Activated CD8-positive, alpha-beta memory T cell treated with anti-CD3 and anti-CD28 coated beads, Interleukin-2, amount 10 ng/mL, durations not matched to agents 7 days and 5 days (primary cell): ENCODE measurements at regions not wholly inside any gene's neighbourhood (a gene's known extent, or its start where the extent isn't known, plus 50 kb on each side); places are given as distances from the start of the nearest gene placed in this dataset.
"Not testable (repeated sequence)": the region's sequence is repeated elsewhere in the genome, so short reads cannot be mapped to it uniquely, and the experiment has no call there.

Experiments
- ATAC-seq: fragments of 150-1000 bp; cut with Tn5 transposase; one replicate; pipeline ENCODE4 v1.10.0; 2021; ENCODE audit warnings: moderate library complexity
- CTCF ChIA-PET: fragments of 350-600 bp; sonication (Branson Sonifier 250); formaldehyde crosslinking; loops from one replicate; lab custom pipeline; 2021; ENCODE audit warnings: antibody characterized with exemption; lab: Charles Lee
- DNase-seq: peaks from one replicate; pipeline ENCODE4 v3.0.0-alpha.2; 2020
- H3K27ac Mint-ChIP-seq: one replicate; pipeline ENCODE4 v1.8.0; 2021; ENCODE audit warnings: mild to moderate bottlenecking, mixed read lengths
- H3K27me3 Mint-ChIP-seq: one replicate; pipeline ENCODE4 v1.8.0; 2021; ENCODE audit warnings: mixed read lengths
- H3K36me3 Mint-ChIP-seq: one replicate; pipeline ENCODE4 v1.8.0; 2021; ENCODE audit warnings: mild to moderate bottlenecking, mixed read lengths
- H3K4me1 Mint-ChIP-seq: one replicate; pipeline ENCODE4 v1.8.0; 2021; ENCODE audit warnings: mixed read lengths
- H3K4me3 Mint-ChIP-seq: one replicate; pipeline ENCODE4 v1.8.0; 2021; ENCODE audit warnings: mild to moderate bottlenecking, moderate library complexity, mixed read lengths
- H3K9me3 Mint-ChIP-seq: one replicate; pipeline ENCODE4 v1.8.0; 2022; ENCODE audit warnings: low read depth, mixed read lengths

DNA sequence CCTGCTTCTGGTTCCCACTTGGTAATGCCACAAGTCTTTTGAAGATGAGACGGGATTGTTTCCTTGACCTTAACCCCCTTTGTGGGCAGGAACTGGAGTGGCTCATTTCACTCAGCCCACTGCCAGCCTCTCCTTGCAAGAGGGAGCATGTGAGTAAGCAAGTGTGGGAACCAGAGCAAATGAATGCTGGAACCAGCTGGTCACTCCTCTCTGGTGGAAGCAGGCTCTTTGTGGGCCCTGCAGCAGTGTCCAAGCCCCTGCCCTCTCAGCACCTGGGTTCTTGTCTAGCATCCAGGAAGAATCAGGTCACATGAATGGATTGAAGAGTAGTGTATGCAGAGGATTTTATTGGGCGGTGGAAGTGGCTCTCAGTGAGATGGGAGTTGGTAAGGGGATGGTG is 944.5 kb downstream of the QKI start:
- no peak overlapping the region for H3K4me3 Mint-ChIP-seq
- H3K4me1 Mint-ChIP-seq, result no peaks in the 10 kb centered on the region
- no peaks in the 10 kb centered on the region for H3K36me3 Mint-ChIP-seq
- H3K9me3 Mint-ChIP-seq, result peaks cover 18% of the 10 kb centered on the region
- H3K27me3 Mint-ChIP-seq, result no peaks in the 10 kb centered on the region
- H3K27ac Mint-ChIP-seq, result no peak overlapping the region
- CTCF ChIA-PET, result no interaction called here
- ATAC-seq, result no peak
- DNase-seq, result no peak

DNA sequence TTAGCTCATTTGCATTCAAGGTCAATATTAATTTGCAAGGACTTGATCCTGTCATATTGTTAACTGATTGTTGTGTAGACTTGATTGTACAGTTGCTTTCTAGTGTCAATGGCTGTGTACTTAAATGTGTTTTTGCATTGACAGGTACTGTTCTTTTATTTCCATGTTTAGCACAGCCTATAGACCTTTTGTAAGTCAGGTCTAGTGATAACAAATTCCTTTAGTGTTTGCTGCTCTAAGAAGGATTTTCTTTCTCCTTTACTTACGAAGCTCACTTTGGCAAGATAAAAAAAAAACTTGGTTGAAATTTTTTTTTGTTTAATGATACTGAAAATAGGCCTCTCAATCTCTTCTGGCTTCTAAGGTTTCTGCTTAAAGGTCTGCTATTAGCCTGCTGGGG is 942.3 kb downstream of the QKI start:
- Mint-ChIP-seq H3K9me3 (peaks cover 16% of the 10 kb centered on the region), H3K27ac (no peak overlapping the region)
- CTCF ChIA-PET, result no interaction called here

DNA sequence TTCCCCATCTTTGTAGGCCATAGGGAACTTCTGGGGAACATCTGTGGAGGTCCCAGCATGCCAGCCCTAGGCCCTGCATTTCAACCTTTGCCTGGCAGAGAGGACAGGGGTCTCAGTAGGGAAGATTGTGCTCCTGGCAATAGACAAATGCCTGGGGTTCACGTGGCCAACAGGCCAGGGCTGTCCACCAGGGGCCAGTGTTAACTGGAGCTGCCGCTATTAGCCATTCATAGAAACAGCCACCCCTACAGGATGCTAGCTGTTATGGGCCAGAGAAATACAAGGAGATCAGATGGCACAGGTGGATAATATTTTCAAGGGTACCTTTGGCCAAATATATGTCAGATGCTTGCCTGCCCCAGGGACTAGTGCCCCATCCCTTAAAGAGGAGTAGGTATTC is 932.9 kb downstream of the QKI start:
- ATAC-seq, result no peak
- H3K4me1 Mint-ChIP-seq, result no peaks in the 10 kb centered on the region
- no peaks in the 10 kb centered on the region for H3K36me3 Mint-ChIP-seq
- H3K27ac Mint-ChIP-seq, result no peak overlapping the region
- no peaks in the 10 kb centered on the region for H3K27me3 Mint-ChIP-seq
- CTCF ChIA-PET, result no interaction called here
- H3K4me3 Mint-ChIP-seq, result no peak overlapping the region
- peaks cover 4% of the 10 kb centered on the region for H3K9me3 Mint-ChIP-seq
- DNase-seq, result no peak

More for the DNA sequence above, 942.3 kb downstream of the QKI start:
- H3K36me3 Mint-ChIP-seq, result no peaks in the 10 kb centered on the region
- no peaks in the 10 kb centered on the region for H3K4me1 Mint-ChIP-seq
- no peak overlapping the region for H3K4me3 Mint-ChIP-seq
- ATAC-seq (no peak), DNase-seq (no peak)
- H3K27me3 Mint-ChIP-seq, result no peaks in the 10 kb centered on the region

DNA sequence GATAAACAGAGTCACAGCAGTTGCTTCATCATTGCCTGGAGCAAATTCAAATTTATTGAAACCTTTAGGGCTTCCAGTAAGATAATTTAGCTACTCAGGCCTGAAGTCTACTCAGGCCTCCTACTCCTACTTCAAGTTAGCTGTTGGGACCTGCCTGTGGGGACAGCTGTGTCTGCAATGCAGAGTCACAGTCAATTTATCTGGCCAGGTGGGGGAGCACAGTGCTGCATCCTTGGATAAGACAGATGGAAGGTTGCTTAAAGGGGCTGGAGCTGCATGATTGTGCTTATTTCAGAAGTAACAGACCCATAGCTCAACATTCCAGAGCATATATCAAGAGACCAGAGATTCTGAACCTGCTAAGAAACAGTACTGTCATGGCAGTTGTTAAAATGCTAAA is 932.1 kb downstream of the QKI start:
- no peak overlapping the region for H3K27ac Mint-ChIP-seq
- no peaks in the 10 kb centered on the region for H3K36me3 Mint-ChIP-seq
- H3K4me3 Mint-ChIP-seq, result no peak overlapping the region

DNA sequence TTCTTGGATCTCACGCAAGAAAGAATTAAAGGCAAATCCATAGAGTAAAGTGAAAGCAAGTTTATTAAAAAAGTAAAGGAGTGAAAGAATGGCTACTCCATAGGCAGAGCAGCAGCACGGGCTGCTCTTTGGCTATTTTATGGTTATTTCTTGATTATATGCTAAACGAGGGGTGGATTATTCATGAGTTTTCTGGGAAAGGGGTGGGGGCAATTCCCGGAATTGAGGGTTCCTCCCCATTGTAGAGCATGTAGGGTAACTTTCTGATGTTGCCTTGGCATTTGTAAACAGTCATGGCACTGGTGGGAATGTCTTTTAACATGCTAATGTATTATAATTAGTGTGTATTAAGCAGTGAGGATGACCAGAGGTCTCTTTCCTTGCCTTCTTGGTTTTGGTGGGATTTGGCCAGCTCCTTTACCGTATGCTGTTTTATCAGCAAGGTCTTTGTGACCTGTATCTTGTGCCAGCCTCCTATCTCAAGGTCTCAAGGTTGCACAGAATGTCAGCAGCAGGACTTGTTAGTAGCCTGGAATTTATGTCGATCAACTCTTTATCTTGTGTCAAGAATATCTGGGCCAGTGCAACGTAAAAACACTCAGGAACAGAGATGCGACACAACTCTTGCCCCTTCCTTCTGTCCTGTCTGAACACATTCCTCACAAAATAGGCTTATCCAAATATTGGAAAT is 931.4 kb downstream of the QKI start:
- Mint-ChIP-seq H3K36me3 (no peaks in the 10 kb centered on the region), H3K4me3 (no peak overlapping the region), H3K4me1 (no peaks in the 10 kb centered on the region), H3K27me3 (no peaks in the 10 kb centered on the region), H3K9me3 (peaks cover 4% of the 10 kb centered on the region), H3K27ac (no peak overlapping the region)
- no peak for ATAC-seq
- CTCF ChIA-PET, result no interaction called here
- no peak for DNase-seq

More for the DNA sequence above, 932.1 kb downstream of the QKI start:
- CTCF ChIA-PET, result no interaction called here
- DNase-seq (no peak), ATAC-seq (no peak)
- H3K27me3 Mint-ChIP-seq, result no peaks in the 10 kb centered on the region
- H3K9me3 Mint-ChIP-seq, result peaks cover 4% of the 10 kb centered on the region
- no peaks in the 10 kb centered on the region for H3K4me1 Mint-ChIP-seq

DNA sequence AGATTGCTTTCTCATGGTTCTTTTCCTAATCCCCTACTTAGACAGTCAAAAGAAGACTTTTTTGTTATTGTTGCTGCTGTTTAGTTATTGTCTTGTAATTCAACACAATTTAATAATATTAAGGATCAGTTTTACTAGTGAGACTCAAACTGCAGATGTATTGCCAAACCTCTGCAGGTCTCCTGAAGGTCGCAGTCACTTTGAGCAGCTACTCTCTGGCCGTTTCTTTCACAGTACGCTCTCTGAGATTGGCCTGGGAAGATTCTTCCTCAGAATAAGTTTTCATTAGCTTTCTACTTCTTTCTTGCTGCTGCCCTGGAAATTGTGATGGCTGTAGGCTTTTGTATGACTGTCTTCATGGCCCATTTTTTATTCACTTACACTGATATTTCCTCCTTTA is 930.8 kb downstream of the QKI start:
- Mint-ChIP-seq H3K27me3 (no peaks in the 10 kb centered on the region), H3K9me3 (peaks cover 4% of the 10 kb centered on the region), H3K4me3 (no peak overlapping the region), H3K27ac (no peak overlapping the region), H3K4me1 (no peaks in the 10 kb centered on the region), H3K36me3 (no peaks in the 10 kb centered on the region)
- no peak for DNase-seq
- CTCF ChIA-PET, result no interaction called here
- ATAC-seq, result no peak

DNA sequence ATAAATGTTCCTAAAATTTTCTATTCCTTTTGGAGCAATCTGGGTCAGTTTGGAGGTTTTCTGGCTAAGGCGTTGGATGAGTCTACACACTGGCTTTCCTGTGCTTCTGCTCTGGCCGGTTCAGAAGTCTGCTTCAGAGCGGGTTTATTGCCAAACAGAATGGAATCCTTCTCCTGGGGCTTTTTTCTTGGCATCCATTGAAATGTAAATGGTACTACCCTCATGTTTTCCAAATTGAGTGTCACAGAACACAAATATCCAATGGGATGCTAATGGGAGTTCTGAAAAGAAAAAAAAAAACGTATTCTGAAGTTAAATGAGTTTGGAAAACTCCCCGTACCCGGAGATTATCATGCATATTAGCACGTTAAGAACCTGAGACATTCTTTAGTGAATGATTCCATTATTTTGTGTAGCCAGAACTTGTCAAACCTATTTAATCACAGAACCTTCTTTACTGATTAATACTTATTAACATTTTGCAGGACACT is 930.3 kb downstream of the QKI start:
- Mint-ChIP-seq H3K9me3 (peaks cover 4% of the 10 kb centered on the region), H3K4me1 (no peaks in the 10 kb centered on the region), H3K27ac (no peak overlapping the region), H3K4me3 (no peak overlapping the region), H3K36me3 (no peaks in the 10 kb centered on the region), H3K27me3 (no peaks in the 10 kb centered on the region)
- CTCF ChIA-PET, result no interaction called here
- no peak for ATAC-seq
- no peak for DNase-seq

DNA sequence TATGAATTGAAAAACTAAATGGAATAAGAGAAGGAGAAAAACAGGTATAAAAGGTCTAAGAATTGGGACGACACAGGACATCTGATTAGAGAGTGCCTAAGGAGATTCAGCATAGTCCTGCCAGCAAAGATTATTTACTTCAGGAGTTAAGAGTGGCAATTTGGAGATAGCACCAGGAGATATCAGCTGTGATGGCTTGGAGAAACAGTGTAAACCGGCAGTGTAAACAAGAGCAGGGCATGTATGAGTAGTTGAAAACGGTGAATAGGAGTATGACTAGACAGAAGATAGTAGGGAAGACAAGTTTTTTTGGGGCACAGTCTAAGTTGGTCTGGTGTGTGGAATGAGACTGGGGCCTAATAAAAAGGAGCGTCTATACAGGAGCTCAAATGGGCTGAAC is 924.9 kb downstream of the QKI start:
- H3K9me3 Mint-ChIP-seq, H3K4me3 Mint-ChIP-seq, ATAC-seq, H3K27me3 Mint-ChIP-seq, H3K36me3 Mint-ChIP-seq, CTCF ChIA-PET, DNase-seq, H3K4me1 Mint-ChIP-seq, H3K27ac Mint-ChIP-seq: not testable (repeated sequence)

DNA sequence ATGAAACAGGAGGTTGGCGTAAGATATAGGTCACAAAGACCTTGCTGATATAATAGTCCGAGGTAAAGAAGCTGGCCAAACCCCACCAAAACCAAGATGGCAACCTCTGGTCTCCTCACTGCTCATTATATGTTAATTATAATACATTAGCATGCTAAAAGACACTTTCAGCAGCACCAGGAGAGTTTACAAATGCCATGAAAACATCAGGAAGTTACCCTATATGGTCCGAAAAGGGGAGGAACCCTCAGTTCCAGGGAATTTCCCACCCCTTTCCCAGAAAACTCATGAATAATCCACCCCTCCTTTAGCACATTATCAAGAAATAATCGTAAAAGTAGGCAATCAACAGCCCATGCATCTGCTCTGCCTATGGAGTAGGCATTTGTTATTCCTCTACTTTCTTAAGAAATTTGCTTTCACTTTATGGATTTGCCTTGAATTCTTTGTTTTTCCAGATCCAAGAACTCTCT is 923.4 kb downstream of the QKI start:
- ATAC-seq, result no peak
- H3K4me3 Mint-ChIP-seq, result no peak overlapping the region
- H3K27ac Mint-ChIP-seq, result no peak overlapping the region
- no peaks in the 10 kb centered on the region for H3K4me1 Mint-ChIP-seq
- H3K9me3 Mint-ChIP-seq, result peaks cover 6% of the 10 kb centered on the region
- no peak for DNase-seq
- CTCF ChIA-PET, result no interaction called here
- H3K27me3 Mint-ChIP-seq, result no peaks in the 10 kb centered on the region
- H3K36me3 Mint-ChIP-seq, result no peaks in the 10 kb centered on the region

DNA sequence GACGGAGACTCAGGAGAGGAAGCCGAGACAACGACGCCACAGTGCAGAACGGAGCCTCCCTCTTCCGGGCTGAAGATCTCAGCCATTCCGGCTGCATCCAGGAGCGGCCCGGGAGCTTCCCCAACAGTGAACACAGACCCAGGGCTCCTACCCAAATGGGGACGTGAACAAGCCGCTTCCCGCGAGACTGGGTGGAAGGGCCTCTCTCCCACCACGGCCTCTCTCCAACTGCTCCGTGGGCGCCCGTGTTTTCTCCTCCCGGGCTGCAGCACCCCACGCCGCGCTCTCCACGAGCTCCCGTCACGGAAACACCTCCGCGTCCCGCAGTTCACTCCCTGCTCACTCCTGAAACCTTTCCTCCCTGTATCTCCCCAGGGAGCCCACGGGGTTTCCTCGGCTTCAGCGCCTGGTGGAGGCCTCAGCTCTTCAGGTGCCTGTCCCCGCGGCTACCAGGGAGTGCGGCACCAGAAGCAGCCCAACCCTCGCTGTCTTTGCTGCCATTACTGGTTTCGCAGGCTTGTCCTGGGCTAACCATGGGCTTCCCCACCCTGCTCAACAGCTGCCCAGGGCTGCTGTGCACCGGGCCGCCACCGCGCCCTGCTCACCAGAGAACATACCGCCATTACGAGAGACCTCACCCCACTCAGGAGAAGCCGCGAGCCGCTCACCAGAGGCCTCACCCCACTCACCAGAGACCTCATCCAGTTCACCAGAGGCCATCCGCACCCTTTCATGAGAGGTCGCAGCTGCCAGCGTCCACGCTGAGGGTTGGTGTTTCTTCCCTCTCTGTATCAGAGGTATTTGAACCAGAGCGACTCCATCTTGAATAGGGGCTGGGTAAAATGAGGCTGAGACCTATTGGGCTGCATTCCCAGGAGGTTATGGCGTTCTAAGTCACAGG is 922.8 kb downstream of the QKI start:
- no peaks in the 10 kb centered on the region for H3K4me1 Mint-ChIP-seq
- H3K27me3 Mint-ChIP-seq, result no peaks in the 10 kb centered on the region
- H3K9me3 Mint-ChIP-seq, result peaks cover 4% of the 10 kb centered on the region
- CTCF ChIA-PET, result no interaction called here
- H3K4me3 Mint-ChIP-seq, result no peak overlapping the region
- no peak overlapping the region for H3K27ac Mint-ChIP-seq
- ATAC-seq, result no peak
- H3K36me3 Mint-ChIP-seq, result no peaks in the 10 kb centered on the region
- DNase-seq, result no peak

DNA sequence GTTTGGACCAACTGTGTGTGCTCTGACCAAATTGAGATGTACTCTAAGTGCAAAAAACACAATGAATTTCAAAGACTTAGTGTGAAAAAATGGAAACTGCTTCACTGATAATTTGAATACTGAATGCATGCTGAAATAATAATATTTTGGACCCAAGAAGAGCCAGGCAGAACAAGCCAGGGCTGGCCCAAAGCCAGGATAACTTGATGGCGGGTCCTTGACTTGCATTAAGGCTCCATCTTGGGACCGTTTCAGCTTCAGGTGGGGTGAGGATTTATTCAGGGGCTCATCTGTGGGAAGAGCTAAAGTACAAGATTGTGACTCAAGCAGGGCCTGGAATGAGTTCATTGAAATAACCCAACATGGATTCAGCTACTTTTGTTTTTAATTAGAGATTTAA is 921.9 kb downstream of the QKI start:
- Mint-ChIP-seq H3K27me3 (no peaks in the 10 kb centered on the region), H3K4me3 (no peak overlapping the region), H3K9me3 (peaks cover 4% of the 10 kb centered on the region), H3K27ac (no peak overlapping the region), H3K36me3 (no peaks in the 10 kb centered on the region), H3K4me1 (no peaks in the 10 kb centered on the region)
- no peak for ATAC-seq
- DNase-seq, result no peak
- CTCF ChIA-PET, result no interaction called here

DNA sequence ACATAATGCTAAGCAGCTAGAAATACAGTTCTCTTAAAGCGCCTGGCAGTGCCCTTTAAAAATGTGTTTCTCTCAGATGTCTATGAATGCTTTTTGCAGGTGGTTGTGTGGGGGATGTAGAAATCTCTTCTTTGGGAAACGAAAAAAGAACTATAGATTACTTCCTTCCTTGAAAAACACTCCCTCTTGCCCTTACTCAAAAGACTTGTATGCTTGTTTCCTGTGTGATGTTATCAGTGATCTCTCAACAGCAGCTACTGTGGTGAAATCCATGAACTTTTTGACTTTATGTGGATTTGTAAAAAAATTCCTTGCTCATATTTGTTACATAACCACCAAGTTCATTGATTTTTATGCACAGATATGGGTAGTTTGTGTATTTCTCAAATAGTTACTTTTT is 916.5 kb downstream of the QKI start:
- Mint-ChIP-seq H3K4me3 (no peak overlapping the region), H3K36me3 (no peaks in the 10 kb centered on the region), H3K9me3 (peaks cover 2% of the 10 kb centered on the region), H3K27ac (no peak overlapping the region), H3K4me1 (no peaks in the 10 kb centered on the region), H3K27me3 (no peaks in the 10 kb centered on the region)
- CTCF ChIA-PET, result no interaction called here
- ATAC-seq, result no peak
- no peak for DNase-seq

DNA sequence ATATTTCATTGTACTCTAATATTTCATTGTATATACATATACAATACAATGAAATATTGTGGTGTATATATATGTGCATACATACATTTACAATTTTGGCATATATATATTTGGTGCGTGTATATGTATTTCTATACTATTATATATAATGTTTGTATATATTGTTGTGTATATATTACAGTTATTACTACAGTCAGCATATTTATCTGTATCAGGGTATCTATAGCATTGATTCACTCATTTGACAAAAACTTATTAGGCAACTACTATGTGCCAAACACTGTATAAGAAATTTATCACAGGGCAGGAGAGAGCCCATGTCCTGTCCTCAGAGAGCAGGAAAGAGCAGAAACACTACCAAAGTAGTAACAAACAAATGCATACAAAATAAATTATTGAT is 910.6 kb downstream of the QKI start:
- no peak for DNase-seq
- Mint-ChIP-seq H3K4me1 (no peaks in the 10 kb centered on the region), H3K9me3 (peaks cover 8% of the 10 kb centered on the region), H3K4me3 (no peak overlapping the region), H3K36me3 (no peaks in the 10 kb centered on the region), H3K27ac (no peak overlapping the region), H3K27me3 (no peaks in the 10 kb centered on the region)
- no peak for ATAC-seq
- CTCF ChIA-PET, result no interaction called here

DNA sequence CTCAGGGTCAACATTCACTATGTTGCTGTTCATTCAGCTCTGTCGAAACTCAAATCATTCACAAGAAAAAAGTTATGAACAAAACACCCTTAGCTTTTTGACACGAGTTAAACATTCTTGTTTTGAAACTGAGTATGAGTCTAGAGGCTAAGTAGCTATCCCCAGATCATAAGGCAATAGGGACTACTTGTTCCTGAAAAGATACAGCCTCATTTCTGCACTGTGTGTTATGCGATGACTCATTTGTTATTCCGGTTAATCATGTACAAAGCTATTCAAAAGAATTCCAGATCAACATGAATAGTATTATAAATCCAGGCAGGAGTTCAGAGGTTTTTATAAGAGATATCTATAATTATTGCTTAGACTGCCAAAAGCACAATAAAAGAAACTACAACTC is 908.0 kb downstream of the QKI start:
- H3K36me3 Mint-ChIP-seq, result no peaks in the 10 kb centered on the region
- no peak for DNase-seq

More for the DNA sequence above, 908.0 kb downstream of the QKI start:
- H3K4me3 Mint-ChIP-seq, result no peak overlapping the region
- no peaks in the 10 kb centered on the region for H3K27me3 Mint-ChIP-seq
- peaks cover 8% of the 10 kb centered on the region for H3K9me3 Mint-ChIP-seq
- no peaks in the 10 kb centered on the region for H3K4me1 Mint-ChIP-seq
- H3K27ac Mint-ChIP-seq, result no peak overlapping the region
- CTCF ChIA-PET, result no interaction called here
- ATAC-seq, result no peak
